HUES48 (cell line): ENCODE measurements at regions not wholly inside any gene's neighbourhood (a gene's known extent, or its start where the extent isn't known, plus 50 kb on each side); places are given as distances from the start of the nearest gene placed in this dataset.
"Not testable (repeated sequence)": the region's sequence is repeated elsewhere in the genome, so short reads cannot be mapped to it uniquely, and the experiment has no call there.

ENCODE experiments used
- H3K27ac ChIP-seq: one replicate; pipeline ENCODE4 v1.7.0; 2013; ENCODE audit warnings: low read depth, low read length, inconsistent platforms
- H3K27me3 ChIP-seq: 2 replicates; pipeline ENCODE4 v1.6.1; 2013; ENCODE audit warnings: mild to moderate bottlenecking, low read length; ENCODE audit not compliant: control insufficient read depth, insufficient read depth
- H3K36me3 ChIP-seq: 2 replicates; pipeline ENCODE4 v1.6.1; 2013; ENCODE audit warnings: low read length; ENCODE audit not compliant: control insufficient read depth, insufficient read depth
- H3K4me1 ChIP-seq: 2 replicates; pipeline ENCODE4 v1.6.1; 2013; ENCODE audit warnings: mild to moderate bottlenecking, low read length; ENCODE audit not compliant: control insufficient read depth, insufficient read depth
- H3K4me3 ChIP-seq: 2 replicates; pipeline ENCODE4 v1.5.1; 2013; ENCODE audit warnings: mild to moderate bottlenecking, low read depth, low read length
- H3K9ac ChIP-seq: 2 replicates; pipeline ENCODE4 v1.6.1; 2013; ENCODE audit warnings: mild to moderate bottlenecking, low read depth, low read length, moderate library complexity
- H3K9me3 ChIP-seq: 2 replicates; pipeline ENCODE4 v1.6.1; 2013; ENCODE audit warnings: low read length; ENCODE audit not compliant: control insufficient read depth, insufficient read depth

DNA sequence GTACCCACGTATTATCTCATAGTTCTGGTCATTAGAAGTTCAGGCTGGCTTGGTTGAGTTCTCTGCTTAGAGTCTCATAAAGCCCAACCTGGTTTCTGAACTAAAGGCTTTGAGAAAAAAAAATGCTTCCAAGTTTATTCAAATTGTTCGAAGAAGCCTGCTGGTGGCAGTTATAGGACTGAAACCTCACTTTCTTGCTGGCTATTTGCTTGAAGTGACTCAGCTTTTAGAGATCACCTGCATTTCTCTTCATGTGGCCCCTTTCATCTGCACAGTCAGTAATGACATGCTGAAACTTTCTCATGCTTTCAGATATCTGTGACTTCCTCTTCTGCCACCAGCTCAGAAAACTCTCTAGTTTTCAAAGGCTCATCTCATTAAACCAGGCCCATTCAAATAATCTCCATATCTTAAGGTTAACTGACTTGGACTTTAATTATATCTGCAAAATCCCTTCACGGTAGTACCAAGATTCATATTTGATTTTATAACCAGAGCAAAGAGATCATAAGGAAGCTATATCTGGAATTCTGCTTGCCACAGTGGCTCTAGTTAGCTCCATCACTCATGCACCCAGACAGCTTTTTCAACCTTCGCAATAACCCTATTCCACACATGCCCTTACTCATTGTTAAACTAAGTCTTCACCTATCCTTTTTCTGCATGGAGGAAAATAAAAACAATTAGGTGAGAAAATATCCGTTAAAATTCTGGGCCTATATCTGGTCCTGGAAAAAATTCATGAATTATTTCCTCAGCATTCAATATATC, 433.8 kb upstream of the CBLB start:
- Histone ChIP-seq H3K4me1 (peaks cover 8% of the 10 kb centered on the region), H3K9ac (no peak overlapping the region), H3K9me3 (no peaks in the 10 kb centered on the region), H3K36me3 (no peaks in the 10 kb centered on the region), H3K4me3 (no peak overlapping the region), H3K27ac (no peak overlapping the region), H3K27me3 (no peaks in the 10 kb centered on the region)

DNA sequence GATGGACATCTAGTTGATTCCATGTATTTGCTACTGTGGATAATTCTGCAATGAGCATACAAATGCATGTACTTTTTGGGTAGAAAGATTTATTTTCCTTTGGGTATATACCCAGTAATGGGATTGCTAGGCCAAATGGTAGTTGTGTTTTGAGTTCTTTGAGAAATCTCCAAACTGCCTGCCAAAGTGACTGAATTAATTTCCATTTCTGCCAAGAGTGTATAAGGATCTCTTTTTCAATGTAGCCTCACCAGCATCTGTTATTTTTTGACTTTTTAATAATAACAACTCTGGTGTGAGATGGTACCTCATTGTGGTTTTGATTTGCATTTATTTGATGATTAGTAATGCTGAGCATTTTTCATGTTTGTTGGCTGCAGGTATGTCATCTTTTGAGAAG, 435.0 kb upstream of the CBLB start:
- Histone ChIP-seq H3K27me3 (no peaks in the 10 kb centered on the region), H3K4me1 (peaks cover 13% of the 10 kb centered on the region), H3K9ac (no peak overlapping the region), H3K36me3 (no peaks in the 10 kb centered on the region), H3K27ac (no peak overlapping the region), H3K4me3 (no peak overlapping the region), H3K9me3 (no peaks in the 10 kb centered on the region)

DNA sequence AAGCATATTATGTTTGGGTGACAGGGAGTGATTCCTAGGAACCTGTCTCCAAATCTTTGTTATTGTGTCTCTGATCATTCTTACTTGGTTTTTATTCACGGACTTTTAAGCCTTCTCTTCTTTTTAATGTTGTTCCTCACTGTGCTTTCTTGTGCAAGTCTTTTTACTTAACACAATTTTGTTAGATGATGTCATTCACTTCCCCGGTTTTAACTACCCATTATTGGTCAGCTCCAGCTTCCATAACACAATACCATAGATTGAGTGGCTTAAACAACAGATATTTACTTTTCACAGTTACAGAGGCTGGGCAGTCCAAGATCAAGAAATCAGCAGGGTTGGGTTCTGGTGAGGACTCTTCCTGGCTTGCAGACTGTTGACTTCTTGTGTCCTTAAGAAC, 436.3 kb upstream of the CBLB start:
- H3K4me1 ChIP-seq = peaks cover 26% of the 10 kb centered on the region
- no peaks in the 10 kb centered on the region for H3K9me3 ChIP-seq
- no peaks in the 10 kb centered on the region for H3K36me3 ChIP-seq
- H3K4me3 ChIP-seq = no peak overlapping the region
- H3K9ac ChIP-seq = no peak overlapping the region
- no peaks in the 10 kb centered on the region for H3K27me3 ChIP-seq
- H3K27ac ChIP-seq = no peak overlapping the region

DNA sequence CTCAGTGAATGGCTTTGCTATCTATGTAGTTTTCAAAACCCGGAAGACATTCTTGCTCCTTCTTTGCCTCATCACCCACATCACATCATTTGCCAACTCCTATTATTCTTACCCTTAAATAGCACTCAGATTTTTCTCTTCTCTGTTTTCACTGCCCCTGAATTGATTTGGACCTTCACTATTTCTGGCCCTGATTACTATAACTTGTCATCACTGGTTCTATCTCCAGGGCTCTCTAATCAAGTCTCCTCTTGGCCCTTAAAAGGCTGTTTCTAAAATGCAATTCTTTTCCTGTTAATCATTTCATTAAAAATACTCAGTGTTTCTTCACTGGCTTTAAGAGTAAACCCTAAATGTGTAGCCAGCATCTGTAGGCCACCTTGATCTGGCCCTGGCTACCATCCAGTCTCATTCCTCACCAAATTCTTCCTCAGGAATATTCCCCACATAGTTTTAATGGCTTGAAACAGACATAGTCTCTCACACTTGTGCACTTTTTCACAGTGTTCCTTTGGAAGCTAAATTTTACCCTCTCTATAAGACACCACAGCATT, 437.1 kb upstream of the CBLB start:
- H3K27ac ChIP-seq = no peak overlapping the region
- H3K4me1 ChIP-seq = peaks cover 27% of the 10 kb centered on the region
- no peak overlapping the region for H3K4me3 ChIP-seq
- H3K36me3 ChIP-seq = no peaks in the 10 kb centered on the region
- no peaks in the 10 kb centered on the region for H3K9me3 ChIP-seq
- H3K9ac ChIP-seq = no peak overlapping the region
- no peaks in the 10 kb centered on the region for H3K27me3 ChIP-seq

DNA sequence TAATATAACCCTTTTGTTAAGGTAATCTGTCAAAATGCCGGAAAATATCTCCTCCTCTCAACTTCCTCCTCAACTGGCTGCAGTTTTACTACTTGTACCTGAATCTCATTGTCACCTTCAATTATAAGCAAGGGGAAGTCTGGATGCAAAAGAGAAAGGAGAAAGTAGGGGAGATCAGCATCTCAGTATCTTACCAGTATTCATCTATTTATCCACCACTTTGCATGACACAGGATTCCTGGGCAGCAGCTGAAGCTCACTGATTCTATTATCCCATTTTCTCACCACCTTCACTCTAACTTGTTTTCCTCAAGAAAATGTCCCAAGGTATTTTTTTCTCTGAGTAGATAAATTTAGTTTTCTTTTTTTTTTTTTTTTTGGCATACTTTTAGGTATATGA, 440.5 kb upstream of the CBLB start:
- H3K27ac ChIP-seq = peak overlapping the region; percentile 79
- no peak overlapping the region for H3K4me3 ChIP-seq
- no peaks in the 10 kb centered on the region for H3K9me3 ChIP-seq
- H3K36me3 ChIP-seq = no peaks in the 10 kb centered on the region
- no peak overlapping the region for H3K9ac ChIP-seq
- H3K4me1 ChIP-seq = peaks cover 19% of the 10 kb centered on the region
- no peaks in the 10 kb centered on the region for H3K27me3 ChIP-seq

DNA sequence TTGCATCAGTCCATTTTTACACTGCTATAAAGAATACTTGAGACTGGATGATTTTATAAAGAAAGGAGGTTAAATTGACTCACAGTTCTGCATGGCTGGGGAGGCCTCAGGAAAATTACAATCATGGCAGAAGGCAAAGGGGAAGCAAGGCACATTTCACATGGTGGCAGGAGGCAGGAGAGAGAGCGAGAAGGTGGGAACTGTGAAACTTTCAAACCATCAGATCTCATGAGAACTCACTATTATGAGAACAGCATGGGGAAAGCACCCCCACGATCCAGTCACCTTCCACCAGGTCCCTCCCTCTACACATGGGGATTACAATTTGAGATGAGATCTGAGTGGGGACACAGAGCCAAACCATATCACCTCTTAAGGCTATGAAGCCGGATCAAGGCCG, 441.0 kb upstream of the CBLB start:
- H3K27me3 ChIP-seq, H3K36me3 ChIP-seq, H3K9ac ChIP-seq, H3K4me3 ChIP-seq, H3K9me3 ChIP-seq: not testable (repeated sequence)
- H3K4me1 ChIP-seq = peaks cover 19% of the 10 kb centered on the region
- peak overlapping the region; percentile 51 for H3K27ac ChIP-seq

DNA sequence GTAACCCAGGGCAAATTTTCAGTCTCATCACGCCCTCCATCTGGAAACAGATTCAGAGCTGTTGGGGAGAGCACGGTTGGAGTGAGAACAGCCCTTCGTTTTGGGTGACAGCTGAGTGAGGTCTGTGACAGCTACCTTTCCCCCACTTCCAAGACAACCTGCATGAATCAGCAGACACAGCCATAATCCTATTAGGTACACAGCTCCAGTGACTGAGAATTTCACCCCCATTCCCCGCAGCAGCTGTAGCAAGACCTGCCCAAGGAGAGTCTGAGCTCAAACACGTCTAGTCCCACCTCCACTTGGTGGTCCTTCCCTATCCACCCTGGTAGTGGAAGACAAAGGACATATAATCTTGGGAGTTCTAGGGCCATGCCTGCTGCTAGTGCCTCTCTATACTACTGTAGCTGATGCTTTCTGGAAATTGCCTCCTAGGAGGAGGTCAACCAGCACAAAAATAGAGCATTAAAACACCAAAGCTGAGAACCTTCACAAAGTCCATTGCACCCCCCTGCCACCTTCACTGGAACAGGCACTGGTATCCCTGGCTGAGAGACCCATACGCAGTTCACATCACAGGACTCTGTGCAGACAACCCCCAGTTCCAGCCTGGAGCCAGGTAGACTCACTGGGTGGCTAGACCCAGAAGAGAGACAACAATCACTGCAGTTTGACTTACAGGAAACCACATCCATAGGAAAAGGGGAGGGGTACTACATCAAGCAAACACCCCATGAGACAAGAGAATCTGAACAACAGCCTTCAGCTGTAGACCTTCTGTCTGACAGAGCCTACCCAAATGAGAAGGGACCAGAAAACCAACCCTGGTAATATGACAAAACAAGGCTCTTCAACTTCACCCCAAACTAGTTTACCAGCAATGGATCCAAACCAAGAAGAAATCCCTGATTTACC, 448.6 kb upstream of the CBLB start:
- no peak overlapping the region for H3K4me3 ChIP-seq
- no peaks in the 10 kb centered on the region for H3K4me1 ChIP-seq
- no peaks in the 10 kb centered on the region for H3K36me3 ChIP-seq
- H3K27me3 ChIP-seq = no peaks in the 10 kb centered on the region
- no peak overlapping the region for H3K9ac ChIP-seq
- no peaks in the 10 kb centered on the region for H3K9me3 ChIP-seq
- H3K27ac ChIP-seq = no peak overlapping the region

DNA sequence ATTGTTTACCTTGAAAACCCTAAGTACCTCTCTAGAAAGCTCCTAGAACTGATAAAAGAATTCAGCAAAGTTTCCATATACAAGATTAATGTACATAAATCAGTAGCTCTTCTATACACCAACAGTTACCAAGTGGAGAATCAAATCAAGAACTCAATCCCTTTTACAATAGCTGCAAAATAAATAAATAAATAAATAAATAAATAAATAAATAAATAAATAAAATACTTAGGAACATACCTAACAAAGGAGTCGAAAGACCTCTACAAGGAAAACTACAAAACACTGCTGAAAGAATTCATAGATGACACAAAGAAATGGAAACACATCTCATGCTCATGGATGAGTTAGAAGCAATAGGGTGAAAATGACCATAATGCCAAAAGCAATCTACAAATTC, 452.6 kb upstream of the CBLB start:
- not testable (repeated sequence) for H3K36me3 ChIP-seq, H3K4me3 ChIP-seq, H3K9ac ChIP-seq, H3K27me3 ChIP-seq, H3K4me1 ChIP-seq, H3K27ac ChIP-seq, H3K9me3 ChIP-seq

DNA sequence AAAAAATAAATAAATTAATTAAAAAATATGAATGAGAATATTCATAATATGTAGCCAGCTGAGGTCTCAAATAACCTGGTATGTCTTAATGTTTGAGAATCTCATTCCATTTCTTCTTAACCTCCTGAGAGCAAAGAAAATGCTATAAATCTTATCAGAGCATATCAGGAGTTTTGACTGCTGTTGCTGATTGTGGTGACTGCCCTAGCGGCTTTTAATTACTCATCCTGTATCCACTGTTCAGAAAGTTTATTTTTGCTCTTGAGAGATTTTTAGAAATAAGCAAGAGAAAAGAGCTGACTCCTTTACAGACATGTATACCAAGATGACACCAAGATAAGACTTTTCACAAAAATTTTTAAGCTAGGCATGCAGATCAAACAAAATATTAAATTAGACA, 454.8 kb upstream of the CBLB start:
- no peaks in the 10 kb centered on the region for H3K36me3 ChIP-seq
- no peak overlapping the region for H3K27ac ChIP-seq
- H3K9ac ChIP-seq = no peak overlapping the region
- 0 out of 2 replicates have a peak, but pooled peaks cover 3% of the 10 kb centered on the region for H3K9me3 ChIP-seq
- H3K4me3 ChIP-seq = no peak overlapping the region
- H3K27me3 ChIP-seq = no peaks in the 10 kb centered on the region
- H3K4me1 ChIP-seq = peaks cover 19% of the 10 kb centered on the region

DNA sequence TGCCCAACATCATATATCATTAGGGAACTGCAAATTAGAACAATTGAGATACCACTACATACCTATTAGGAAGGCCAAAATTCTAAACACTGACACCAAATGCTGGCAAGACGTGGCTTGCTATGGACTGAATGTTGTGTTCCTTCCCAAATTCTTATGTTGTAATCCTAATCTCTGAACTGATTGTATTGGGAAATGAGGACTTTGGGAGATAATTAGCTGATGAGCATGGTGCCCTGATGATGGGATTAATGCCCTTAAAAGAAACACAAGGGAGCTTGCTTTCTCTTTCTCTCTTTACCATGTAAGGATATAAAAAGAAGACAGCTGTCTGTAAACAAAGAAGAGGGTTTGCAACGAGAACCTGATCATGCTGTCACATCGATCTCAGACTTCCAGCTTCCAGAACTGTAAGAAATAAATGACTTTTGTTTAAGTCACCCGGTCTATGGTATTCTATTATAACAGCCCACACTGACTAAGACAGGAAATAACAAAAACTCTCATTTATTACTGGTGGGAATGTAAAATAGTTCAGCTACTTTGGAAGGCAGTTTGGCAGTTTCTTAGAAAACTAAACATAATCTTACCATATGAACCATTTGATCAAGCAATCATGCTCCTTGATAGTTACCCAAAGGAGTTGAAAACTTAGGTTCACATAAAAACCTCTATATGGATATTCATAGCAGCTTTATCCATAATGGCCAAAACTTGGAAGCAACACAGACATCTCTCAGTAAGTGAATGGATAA, 458.3 kb upstream of the CBLB start:
- H3K27ac ChIP-seq = no peak overlapping the region
- 0 out of 2 replicates have a peak, but pooled peaks cover 3% of the 10 kb centered on the region for H3K9me3 ChIP-seq
- H3K27me3 ChIP-seq = no peaks in the 10 kb centered on the region
- no peaks in the 10 kb centered on the region for H3K36me3 ChIP-seq
- no peak overlapping the region for H3K9ac ChIP-seq
- peaks cover 22% of the 10 kb centered on the region for H3K4me1 ChIP-seq
- no peak overlapping the region for H3K4me3 ChIP-seq
